Islet of Langerhans (tissue), 1 donor: ENCODE measurements at regions not wholly inside any gene's neighbourhood (a gene's known extent, or its start where the extent isn't known, plus 50 kb on each side); places are given as distances from the start of the nearest gene placed in this dataset.
"Not testable (repeated sequence)": the region's sequence is repeated elsewhere in the genome, so short reads cannot be mapped to it uniquely, and the experiment has no call there.

ENCODE experiments used
- FAIRE-seq: peaks from one replicate; lab custom pipeline; 2011; peaks lifted over from hg19 to GRCh38; lab: Jason Lieb, UNC

DNA sequence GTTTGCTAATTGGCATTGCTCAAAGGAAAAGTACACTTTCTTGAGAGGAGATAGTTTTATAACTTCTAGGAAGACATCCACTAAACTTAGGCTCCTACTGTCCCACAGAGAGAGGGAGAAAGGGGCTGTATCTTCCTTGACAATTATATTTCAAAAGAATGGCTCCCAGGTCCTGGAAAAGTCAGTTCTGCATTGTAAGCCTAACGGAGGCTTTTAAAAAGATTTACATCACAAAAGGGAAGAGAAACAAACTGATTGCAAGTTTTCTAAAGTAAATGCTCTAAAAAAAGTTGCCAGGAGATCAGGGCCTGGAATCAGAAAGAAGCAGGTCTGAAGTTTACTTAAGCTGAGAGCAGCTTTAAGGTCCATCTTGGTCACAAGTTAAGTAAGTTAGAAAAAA lies 839.5 kb downstream of the FRK start:
- FAIRE-seq, result no peak

DNA sequence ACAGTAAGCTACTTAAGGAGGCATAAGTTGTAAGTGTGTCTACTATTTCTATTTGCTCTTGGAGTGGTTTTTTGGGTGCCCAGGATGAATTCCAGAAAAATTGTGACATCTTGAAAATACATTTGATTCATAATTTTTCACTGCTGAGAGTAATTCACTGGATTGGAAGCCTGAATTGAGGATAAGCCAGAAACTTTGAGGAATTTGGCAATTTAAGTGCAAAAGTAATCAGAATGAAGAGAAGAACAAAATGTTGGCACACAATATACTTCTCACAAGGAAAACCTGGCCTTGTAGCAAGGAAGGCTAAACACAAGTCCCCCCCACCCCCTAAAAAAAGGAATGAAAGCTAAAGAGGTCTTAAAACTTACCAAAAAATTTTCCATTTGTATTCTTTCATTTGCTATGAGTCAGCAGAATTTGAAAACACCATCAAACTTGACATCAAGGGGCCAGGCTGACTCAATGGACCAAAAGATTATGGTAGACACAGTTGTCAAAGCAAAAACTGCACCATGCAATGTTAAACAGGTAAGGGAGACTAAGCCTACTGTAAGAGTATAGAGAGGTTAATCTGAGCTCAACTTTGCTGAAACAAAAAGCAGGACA lies 840.0 kb downstream of the FRK start:
- FAIRE-seq, result no peak

DNA sequence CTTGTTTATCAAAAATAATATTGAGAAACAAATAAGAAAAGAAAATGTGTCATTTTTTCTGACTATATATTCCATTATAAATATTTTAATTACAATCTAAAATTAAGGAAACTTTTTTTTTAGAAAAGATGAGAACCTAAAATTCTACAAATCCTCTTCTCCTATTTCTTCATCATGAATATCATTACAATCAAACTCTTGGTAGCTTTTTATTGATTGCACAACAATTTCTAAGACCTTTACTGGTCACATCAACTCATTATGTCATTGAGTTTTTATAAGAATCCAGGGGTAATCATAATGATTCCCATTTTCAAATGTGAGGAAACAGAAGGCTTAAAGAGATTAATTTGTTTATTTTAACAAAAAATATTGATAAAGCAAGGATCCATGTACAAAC lies 841.0 kb downstream of the FRK start:
- no peak for FAIRE-seq

DNA sequence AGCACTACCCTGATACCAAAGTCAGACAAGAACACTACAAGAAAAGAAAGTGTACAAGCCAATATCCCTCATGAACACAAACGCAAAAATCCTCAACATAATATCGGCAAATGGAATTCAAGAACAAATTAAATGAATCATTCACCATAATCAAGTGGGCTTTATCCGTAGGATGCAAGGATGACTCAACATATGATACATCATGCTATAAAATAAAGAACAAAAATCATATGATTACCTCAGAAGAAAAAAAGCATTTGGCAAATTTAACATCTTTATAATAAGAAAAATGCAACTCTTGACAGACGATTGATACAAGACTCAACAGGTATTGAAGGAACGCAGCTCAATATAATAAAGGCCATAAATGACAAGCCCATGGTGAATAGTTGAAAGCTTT lies 843.9 kb downstream of the FRK start:
- FAIRE-seq, result no peak

DNA sequence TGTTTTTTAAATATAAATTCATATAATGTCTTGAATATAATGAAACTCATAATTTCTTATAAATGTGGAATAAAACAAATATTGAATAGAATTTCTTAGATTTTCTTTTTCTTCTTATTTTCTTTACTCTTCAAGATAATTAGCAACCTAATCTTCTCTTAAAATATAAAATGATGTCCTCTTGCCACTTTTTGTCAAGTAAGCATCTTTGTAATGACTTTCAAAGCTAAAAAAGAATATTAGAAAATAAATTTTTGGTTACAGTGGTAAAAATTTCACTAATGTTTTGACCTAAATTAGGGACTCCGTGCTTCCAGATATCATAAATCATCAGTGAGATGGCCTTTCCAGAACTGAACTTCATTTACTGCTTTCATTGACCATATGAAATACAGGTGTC lies 846.4 kb downstream of the FRK start:
- FAIRE-seq, result no peak

DNA sequence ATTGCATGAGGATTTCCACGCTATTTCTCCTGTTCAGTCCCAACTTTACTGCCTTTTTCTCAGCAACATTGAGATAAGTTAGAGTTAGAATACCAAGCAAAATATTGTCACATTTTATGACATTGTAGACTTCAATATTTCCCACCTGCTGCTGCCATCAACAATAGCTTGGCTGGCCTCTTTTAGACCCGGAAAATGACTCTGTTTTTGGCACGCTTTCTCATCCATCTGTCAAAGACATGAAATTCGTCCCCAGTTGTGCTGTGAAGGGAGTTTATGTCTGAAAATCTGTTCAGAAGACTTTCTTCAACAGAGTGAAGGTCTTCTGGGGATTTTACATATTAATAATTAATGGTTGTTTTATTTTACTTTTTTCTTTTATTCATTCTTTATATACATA lies 857.3 kb downstream of the FRK start:
- no peak for FAIRE-seq

DNA sequence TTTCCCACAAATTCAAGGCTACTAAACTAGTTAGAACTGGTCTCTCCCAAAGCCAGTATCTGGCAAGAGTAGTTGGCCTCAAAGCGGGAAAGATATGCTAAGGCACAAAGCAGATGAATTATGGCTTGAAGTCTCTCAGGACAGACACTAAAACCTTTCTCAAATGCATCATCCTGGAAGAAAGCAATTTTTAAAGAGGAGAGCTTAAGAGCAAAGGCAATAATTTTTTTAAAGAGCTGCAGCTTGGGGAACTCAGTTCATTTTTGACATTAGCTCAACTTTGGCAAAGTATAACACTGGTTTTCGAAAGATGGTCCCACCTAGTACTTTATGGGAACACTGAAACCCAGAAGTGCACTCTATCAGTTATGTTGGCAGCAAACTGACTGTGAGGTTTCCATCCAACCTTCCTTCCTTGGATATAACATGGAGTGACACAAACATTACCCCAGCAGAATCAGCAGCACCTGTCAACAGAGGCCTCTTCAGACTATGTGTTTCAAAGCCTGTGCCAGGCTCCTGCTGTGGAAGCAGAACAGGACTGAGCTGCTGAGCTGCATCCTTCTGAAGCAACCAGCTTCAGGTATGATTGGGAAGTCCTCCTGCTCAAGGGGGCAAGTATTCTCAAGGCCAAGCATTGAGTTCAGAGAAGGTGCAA lies 852.3 kb upstream of the HS3ST5 start:
- FAIRE-seq, result no peak

DNA sequence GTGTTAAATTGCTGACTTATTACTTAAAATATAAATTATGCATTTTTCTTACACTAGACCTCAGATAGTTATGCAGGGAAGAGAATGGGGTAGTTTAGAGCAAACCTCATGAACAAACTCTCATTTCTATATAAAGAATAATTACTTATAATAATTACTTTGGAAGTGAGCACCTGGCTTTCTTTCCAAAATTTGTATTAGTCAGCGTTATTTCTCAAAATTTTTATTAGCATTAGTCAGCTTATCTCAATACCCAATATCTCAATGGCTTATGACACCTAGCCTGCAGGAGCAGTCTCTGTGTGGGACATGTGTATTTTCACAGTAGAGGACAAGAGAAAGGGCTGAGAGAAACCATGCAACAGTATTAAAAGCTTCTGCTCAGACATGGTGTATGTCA lies 849.2 kb upstream of the HS3ST5 start:
- no peak for FAIRE-seq

DNA sequence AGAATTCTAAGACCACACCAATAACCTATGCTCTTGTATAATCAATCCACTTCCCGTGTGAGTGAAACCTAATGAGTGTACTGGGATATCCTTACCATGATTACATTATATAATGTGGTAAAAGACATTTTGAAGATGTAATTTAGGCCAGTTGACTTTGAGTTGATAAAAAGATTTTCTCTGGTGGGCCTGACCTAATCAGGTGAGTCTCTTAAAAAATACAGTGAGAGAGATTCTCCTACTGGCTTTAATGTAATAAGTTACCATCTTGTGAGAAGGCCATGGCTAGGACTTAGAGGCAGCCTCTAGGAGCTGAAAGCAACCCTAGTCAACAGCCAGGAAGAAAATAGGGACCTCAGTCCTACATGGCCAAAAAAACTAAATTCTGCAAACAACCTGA lies 847.7 kb upstream of the HS3ST5 start:
- FAIRE-seq, result no peak

DNA sequence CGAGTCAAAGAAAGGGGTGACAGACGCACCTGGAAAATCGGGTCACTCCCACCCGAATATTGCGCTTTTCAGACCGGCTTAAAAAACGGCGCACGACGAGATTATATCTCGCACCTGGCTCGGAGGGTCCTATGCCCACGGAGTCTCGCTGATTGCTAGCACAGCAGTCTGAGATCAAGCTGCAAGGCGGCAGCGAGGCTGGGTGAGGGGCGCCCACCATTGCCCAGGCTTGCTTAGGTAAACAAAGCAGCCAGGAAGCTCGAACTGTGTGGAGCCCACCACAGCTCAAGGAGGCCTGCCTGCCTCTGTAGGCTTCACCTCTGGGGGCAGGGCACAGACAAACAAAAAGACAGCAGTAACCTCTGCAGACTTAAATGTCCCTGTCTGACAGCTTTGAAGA lies 832.6 kb upstream of the HS3ST5 start:
- not testable (repeated sequence) for FAIRE-seq

DNA sequence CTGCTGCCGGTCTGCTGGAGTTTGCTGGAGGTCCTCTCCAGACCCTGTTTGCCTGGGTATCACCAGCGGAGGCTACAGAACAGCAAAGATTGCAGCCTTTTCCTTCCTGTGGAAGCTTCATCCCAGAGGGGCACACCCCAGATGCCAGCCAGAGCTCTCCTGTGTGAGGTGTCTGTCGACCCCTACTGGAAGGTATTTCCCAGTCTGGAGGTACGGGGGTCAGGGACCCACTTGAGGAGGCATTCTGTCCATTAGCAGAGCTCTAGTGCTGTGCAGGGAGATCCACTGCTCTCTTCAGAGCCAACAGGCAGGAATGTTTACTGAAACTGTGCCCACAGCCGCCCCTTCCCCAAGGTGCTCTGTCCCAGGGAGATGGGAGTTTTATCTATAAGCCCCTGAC lies 823.1 kb upstream of the HS3ST5 start:
- FAIRE-seq, result not testable (repeated sequence)

DNA sequence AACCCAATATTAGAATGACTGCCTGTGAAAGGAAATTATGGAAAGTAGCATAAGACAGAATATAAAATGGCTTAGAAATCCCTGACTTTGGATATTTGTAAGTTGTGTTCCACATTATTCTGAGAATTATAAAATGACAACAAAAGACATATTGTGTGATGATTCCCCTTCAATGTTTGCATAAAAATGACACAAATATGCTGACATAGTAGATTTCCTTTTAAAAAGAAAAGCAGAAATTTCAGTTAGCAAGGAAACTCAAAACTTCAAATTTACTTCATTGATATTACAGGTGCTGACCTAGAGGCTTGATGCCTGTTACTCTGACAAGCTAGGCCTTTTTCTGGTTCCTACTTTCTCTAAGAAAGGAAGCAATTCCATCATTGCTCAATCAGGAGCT lies 816.9 kb upstream of the HS3ST5 start:
- no peak for FAIRE-seq

DNA sequence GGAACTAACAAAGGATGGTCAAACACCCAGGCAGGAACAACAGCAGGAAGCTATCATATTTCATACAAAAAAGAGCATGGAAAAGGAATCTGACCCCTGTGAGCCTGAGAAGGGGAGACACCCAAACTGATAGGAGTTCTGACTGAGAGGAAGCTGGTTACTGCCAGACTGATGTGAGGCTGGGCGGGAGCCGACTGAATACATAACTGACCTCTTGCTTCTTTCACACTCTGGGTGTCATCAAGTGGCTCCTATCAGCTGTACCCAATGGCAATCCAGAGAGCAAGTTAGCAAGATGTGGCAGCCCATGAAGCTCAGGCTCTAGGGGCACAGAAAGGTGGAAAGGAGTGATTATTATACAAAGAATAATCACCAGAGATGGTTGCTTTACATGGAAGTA lies 795.1 kb upstream of the HS3ST5 start:
- FAIRE-seq, result no peak

DNA sequence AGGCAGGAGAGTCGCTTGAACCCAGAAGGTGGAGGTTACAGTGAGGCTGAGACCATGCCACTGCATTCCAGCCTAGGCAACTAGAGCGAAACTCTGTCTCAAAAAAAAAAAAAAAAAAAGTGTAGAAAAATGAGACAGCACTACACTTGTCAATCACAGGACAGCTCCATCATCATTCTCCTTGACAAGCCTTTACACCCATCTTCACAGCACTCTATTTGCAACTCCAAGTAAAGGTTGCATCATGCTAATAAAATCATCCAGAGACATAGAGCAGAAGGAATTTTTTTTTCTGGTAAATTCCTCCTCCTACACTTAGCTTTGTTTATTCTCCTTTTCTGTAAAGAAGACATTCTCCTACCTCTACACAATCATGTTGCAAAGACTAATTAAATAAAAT lies 791.0 kb upstream of the HS3ST5 start:
- FAIRE-seq, result no peak

DNA sequence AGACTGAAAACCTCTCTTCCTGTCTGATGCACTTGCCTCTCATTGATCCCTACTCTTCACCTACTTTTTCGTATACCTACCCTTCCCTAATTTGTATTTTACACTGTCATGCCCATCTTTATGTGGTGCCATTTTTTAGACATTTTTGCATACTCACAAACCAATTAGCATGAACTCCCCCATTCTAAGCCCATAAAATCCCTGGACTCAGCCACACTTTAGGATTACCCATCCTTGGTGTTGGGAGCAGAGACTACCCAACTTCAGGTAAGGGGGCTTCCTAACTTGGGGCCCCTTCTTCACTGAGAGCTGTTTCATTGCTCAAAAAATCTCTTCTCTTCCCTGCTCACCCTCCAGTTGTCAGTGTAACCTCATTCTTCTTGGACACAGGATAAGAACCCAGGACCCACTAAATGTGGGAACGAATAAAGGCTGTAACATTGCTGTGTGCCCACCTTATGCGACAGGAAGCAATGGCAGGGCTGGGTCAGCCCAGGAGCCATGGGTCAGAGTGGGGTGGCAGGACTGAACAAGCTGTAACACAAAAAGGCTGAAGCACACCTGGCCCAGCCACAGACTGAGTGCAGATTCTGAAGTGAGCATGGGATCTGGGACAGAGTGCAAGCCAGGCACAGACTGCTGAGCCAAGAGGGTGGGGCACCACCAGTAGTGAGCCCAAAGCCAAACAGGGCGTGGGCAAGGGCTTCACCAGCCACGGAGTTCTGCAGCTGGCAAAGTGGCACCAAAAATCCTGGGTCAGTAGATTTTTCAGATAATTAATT lies 789.1 kb upstream of the HS3ST5 start:
- FAIRE-seq, result no peak

DNA sequence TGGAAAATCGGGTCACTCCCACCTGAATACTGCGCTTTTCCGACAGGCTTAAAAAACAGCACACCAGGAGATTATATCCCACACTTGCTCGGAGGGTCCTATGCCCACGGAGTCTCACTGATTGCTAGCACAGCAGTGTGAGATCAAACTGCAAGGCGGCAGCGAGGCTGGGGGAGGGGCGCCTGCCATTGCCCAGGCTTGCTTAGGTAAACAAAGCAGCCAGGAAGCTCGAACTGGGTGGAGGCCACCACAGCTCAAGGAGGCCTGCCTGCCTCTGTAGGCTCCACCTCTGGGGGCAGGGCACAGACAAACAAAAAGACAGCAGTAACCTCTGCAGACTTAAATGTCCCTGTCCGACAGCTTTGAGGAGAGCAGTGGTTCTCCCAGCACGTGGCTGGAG lies 778.7 kb upstream of the HS3ST5 start:
- FAIRE-seq, result not testable (repeated sequence)

DNA sequence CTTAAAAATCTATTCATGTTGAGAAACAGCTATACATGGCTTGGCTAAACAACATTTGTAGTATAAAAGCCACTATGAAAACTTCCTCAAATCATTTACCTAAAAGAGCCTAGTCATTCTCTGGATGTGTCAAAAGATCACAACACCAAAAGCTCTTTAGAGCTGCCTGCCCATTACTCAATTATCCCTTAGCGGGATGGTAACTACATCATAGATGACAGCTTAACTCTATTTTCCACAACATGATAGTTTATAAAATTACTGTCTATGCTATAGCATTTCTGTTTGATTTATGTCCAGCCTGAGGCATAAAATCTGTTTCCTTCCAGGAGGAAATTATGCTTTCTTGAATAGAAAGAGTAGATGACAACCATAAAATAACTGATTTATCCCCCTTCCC lies 777.6 kb upstream of the HS3ST5 start:
- no peak for FAIRE-seq

DNA sequence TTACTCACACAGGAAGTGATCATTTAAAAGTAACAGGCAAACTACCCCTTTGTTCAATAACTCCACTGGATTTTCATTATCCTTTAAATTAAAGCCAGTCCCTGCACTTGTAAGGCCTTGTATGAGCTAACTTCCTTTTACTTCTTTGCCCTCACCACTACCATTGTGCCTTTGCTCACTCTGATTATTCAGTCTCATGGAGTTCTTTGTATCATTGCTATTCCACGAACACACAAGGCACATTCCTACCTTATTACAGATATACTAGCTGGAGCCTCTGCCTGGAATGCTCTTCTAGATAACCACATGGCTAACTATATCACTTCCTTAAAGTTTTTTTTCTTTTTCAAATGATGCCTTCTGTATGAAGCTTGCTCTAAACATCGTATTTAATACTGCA lies 748.6 kb upstream of the HS3ST5 start:
- no peak for FAIRE-seq

DNA sequence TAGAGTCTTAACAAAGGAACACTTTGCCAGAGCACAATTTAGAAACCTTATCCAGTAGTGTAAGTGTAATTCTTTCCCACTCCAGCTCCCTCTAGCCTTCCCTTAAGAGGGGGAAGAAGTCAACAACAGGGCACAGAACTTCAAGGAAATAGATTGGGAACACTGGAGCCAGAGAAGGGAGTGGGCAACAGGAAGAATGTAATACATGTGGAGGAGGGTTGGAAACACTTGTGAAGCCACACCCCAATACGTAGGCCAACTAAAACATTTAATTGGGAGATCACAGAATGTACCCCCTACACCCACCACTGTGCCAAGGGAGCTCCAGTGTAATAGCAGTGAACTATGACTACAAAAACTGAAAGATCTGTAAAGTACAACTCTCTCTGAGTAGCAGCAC lies 735.7 kb upstream of the HS3ST5 start:
- no peak for FAIRE-seq

DNA sequence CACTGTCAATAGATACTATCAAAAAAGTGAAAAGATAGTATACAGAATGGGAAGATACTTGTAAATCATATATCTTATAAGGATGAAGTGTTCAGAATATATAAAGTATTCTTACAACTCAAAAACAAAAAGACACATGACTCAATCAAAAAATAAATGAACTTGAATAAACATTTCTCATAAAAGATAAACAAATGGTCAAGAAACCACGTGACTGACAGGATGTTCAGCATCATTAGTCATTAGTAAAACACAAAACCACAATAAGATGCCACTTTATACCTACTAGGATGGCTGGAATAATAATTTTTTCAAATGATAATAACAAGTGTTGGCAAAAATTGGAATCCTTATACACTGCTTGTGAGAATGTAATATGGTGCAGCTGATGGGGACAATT lies 729.1 kb upstream of the HS3ST5 start:
- FAIRE-seq, result no peak

DNA sequence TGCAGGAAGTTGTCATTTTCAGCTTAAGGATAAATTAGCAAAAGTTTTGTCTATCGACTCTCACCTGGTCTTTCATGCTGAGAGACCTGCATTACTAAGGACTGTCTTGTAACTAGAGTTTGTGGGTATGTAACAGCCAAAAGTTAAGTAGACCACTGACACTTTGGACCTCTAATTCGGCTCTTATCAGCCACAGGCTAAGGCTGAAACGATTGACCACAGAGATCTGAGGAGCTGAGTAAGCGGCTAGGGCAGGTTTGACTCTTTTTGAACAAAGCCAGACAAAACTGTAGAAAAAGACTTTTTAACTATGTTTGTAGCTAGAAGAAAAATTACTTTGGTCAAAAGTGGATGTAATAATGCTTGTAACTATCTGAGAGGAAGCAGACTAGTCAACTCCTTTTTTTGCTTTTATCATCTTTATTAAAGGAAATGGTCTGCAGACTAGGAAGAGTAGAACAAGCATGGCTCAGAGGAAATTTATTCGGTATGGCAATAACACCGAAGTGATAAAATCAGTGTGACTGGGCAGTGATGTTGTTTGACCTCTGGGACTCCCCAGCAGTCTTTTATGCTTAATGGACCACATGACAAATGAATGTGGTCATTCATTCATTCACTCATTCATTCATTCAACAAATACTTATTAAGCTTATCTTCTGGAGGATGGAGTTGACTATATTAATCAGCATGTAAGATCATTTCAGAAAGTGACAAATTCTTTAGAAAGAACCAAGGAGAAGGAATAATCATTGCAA lies 725.0 kb upstream of the HS3ST5 start:
- FAIRE-seq, result no peak

DNA sequence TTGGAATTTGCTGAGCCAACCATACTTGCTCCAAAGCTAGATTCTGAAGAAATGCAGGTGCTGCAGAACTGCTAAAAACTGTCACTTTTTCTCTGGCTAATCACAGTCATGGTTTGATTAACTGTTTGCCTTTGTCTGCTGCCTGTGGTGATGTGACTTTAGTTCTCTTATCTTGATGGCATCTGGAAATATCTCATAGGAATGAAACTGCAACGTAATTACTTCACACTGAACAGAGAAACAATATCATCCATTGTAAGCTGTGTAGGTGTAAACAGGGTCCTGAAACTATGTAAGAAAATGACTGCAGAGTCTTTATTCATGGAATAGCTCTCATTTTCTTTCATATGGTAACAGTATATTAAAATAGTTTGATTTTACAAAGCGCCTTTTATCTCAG lies 721.9 kb upstream of the HS3ST5 start:
- FAIRE-seq, result no peak

DNA sequence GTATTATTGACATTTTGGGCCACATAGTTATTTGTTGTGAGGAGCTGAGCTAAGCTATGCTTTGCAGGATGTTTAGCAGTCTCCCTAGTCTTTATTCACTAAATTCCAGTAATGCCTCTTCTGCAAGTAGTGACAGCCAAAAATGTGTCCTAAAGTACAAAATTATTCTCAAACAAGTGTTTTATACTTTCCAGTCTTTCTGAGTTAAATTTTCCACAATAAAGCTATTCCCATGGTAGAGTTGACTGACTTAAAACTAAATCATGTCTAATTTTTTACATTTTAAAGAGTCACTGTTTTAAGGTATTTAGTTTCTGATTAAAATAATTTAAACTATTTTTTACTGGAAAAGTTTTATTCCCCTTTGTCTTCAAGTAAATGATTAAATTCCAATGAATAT lies 717.8 kb upstream of the HS3ST5 start:
- peak; percentile 9 for FAIRE-seq
